Occipital lobe (tissue), 1 donor: ENCODE measurements at regions not wholly inside any gene's neighbourhood (a gene's known extent, or its start where the extent isn't known, plus 50 kb on each side); places are given as distances from the start of the nearest gene placed in this dataset.

ENCODE experiments used
- DNase-seq: peaks from one replicate; lab custom pipeline; 2025; lab: John Stamatoyannopoulos, UW

GRCh38 chr17:17416400-17417360 lies 60.1 kb upstream of the MED9 start:
- DNase-seq, result peak; percentile 79

GRCh38 chr17:17417718-17418181 lies 59.0 kb upstream of the MED9 start:
- DNase-seq, result no peak

- DNase-seq, result no peak
These were observed 57.6 kb upstream of the MED9 start for GRCh38 chr17:17419166-17419565.

- DNase-seq, result peak; percentile 33
These were observed 57.2 kb upstream of the MED9 start for GRCh38 chr17:17419631-17420030.

GRCh38 chr17:17420082-17420481 lies 56.7 kb upstream of the MED9 start:
- DNase-seq, result no peak

- DNase-seq, result no peak
These were observed 56.1 kb upstream of the MED9 start for GRCh38 chr17:17420561-17421269.

- DNase-seq, result no peak
These were observed 55.2 kb upstream of the MED9 start for GRCh38 chr17:17421346-17422216.

- DNase-seq, result no peak
These were observed 54.6 kb upstream of the MED9 start for GRCh38 chr17:17422217-17422610.

- no peak for DNase-seq
These were observed 54.2 kb upstream of the MED9 start for GRCh38 chr17:17422641-17423040.

GRCh38 chr17:17423656-17424055 lies 53.1 kb upstream of the MED9 start:
- no peak for DNase-seq

GRCh38 chr17:17424552-17424951 lies 52.2 kb upstream of the MED9 start:
- no peak for DNase-seq

GRCh38 chr17:17425005-17425404 lies 51.8 kb upstream of the MED9 start:
- DNase-seq, result no peak

- DNase-seq, result no peak
These were observed 51.2 kb upstream of the MED9 start for GRCh38 chr17:17425591-17425990.

- no peak for DNase-seq
These were observed 50.6 kb upstream of the MED9 start for GRCh38 chr17:17426184-17426583.
